Astrocyte (in vitro differentiated cells and primary cell): ENCODE measurements at regions not wholly inside any gene's neighbourhood (a gene's known extent, or its start where the extent isn't known, plus 50 kb on each side); places are given as distances from the start of the nearest gene placed in this dataset.

ENCODE experiments used
- DNase-seq: peaks from one replicate; pipeline ENCODE4 v3.0.0-alpha.2; 2010; ENCODE audit warnings: low read depth
- FAIRE-seq: peaks from 2 replicates; lab custom pipeline; 2011; peaks lifted over from hg19 to GRCh38; lab: Jason Lieb, UNC
- H2AFZ ChIP-seq: 2 replicates; pipeline ENCODE4 v1.6.0; 2012; ENCODE audit warnings: low read depth, low read length, inconsistent platforms
- H3K27ac ChIP-seq: 2 replicates; pipeline ENCODE4 v1.5.1; 2011; ENCODE audit warnings: low read depth, low read length, inconsistent platforms
- H3K27me3 ChIP-seq: 2 replicates; pipeline ENCODE4 v1.6.0; 2011; ENCODE audit warnings: low read length, inconsistent platforms; ENCODE audit not compliant: insufficient read depth
- H3K36me3 ChIP-seq: 2 replicates; pipeline ENCODE4 v1.5.1; 2011; ENCODE audit warnings: low read length, inconsistent platforms; ENCODE audit not compliant: insufficient read depth
- H3K4me1 ChIP-seq: 2 replicates; pipeline ENCODE4 v1.5.1; 2011; ENCODE audit warnings: low read length, inconsistent platforms; ENCODE audit not compliant: insufficient read depth
- H3K4me2 ChIP-seq: 2 replicates; pipeline ENCODE4 v1.6.0; 2012; ENCODE audit warnings: low read length, inconsistent platforms
- H3K4me3 ChIP-seq: 2 replicates; pipeline ENCODE4 v1.5.1; 2011; ENCODE audit warnings: low read depth, mild to moderate bottlenecking, low read length, inconsistent platforms; ENCODE audit not compliant: insufficient read depth
- H3K79me2 ChIP-seq: 2 replicates; pipeline ENCODE4 v1.6.0; 2012; ENCODE audit warnings: mild to moderate bottlenecking, low read length, inconsistent platforms; ENCODE audit not compliant: insufficient read depth
- H3K9ac ChIP-seq: 2 replicates; pipeline ENCODE4 v1.6.0; 2012; ENCODE audit warnings: mild to moderate bottlenecking, low read length, inconsistent platforms
- H3K9me3 ChIP-seq: 2 replicates; pipeline ENCODE4 v1.5.1; 2012; ENCODE audit warnings: low read depth, mild to moderate bottlenecking, low read length, inconsistent platforms; ENCODE audit not compliant: insufficient read depth
- H4K20me1 ChIP-seq: 2 replicates; pipeline ENCODE4 v1.6.0; 2012; ENCODE audit warnings: low read length, inconsistent platforms; ENCODE audit not compliant: insufficient read depth
- H3K27ac Mint-ChIP-seq: one replicate; pipeline ENCODE4 v1.8.0; 2021; ENCODE audit warnings: mild to moderate bottlenecking, mixed read lengths; ENCODE audit not compliant: unreplicated experiment
- H3K27me3 Mint-ChIP-seq: one replicate; pipeline ENCODE4 v1.8.0; 2021; ENCODE audit warnings: low read depth, mixed read lengths; ENCODE audit not compliant: unreplicated experiment
- H3K36me3 Mint-ChIP-seq: one replicate; pipeline ENCODE4 v1.8.0; 2021; ENCODE audit warnings: low read depth, mixed read lengths; ENCODE audit not compliant: unreplicated experiment
- H3K4me1 Mint-ChIP-seq: one replicate; pipeline ENCODE4 v1.8.0; 2021; ENCODE audit warnings: low read depth, mixed read lengths; ENCODE audit not compliant: unreplicated experiment
- H3K4me3 Mint-ChIP-seq: one replicate; pipeline ENCODE4 v1.8.0; 2021; ENCODE audit warnings: mild to moderate bottlenecking, moderate library complexity, mixed read lengths; ENCODE audit not compliant: unreplicated experiment
- H3K9me3 Mint-ChIP-seq: one replicate; pipeline ENCODE4 v1.8.0; 2021; ENCODE audit warnings: mild to moderate bottlenecking, mixed read lengths; ENCODE audit not compliant: unreplicated experiment
- CTCF ChIP-seq: IDR thresholded peaks from 2 replicates; pipeline ENCODE4 v1.5.1; 2011; ENCODE audit warnings: low read depth, mild to moderate bottlenecking, inconsistent platforms, low read length, moderate library complexity; ENCODE audit not compliant: insufficient read depth
- EZH2 ChIP-seq: IDR thresholded peaks from 2 replicates; pipeline ENCODE4 v1.6.1; 2012; ENCODE audit warnings: mild to moderate bottlenecking, low read length, inconsistent platforms; ENCODE audit not compliant: insufficient read depth

GRCh38 chr13:88729605-88730004 is 1058.4 kb downstream of the SLITRK5 start:
- Mint-ChIP-seq H3K36me3 (no peaks in the 10 kb centered on the region), H3K27me3 (no peaks in the 10 kb centered on the region), H3K9me3 (no peaks in the 10 kb centered on the region), H3K4me3 (no peak overlapping the region), H3K27ac (no peak overlapping the region), H3K4me1 (no peaks in the 10 kb centered on the region)
- Histone ChIP-seq H3K36me3 (no peaks in the 10 kb centered on the region), H3K79me2 (no peaks in the 10 kb centered on the region), H4K20me1 (no peaks in the 10 kb centered on the region), H3K27me3 (no peaks in the 10 kb centered on the region), H3K4me2 (no peak overlapping the region), H3K9me3 (peaks cover 3% of the 10 kb centered on the region), H3K9ac (no peak overlapping the region), H3K4me1 (no peaks in the 10 kb centered on the region), H3K4me3 (no peak overlapping the region), H2AFZ (no peak overlapping the region), H3K27ac (no peak overlapping the region)
- no peak for DNase-seq
- no peak for TF ChIP-seq CTCF
- no peak for TF ChIP-seq EZH2
- FAIRE-seq, result no peak

GRCh38 chr13:88736026-88736425 is 1064.9 kb downstream of the SLITRK5 start:
- DNase-seq, result no peak
- no peaks in the 10 kb centered on the region for H3K79me2 ChIP-seq
- H3K9me3 ChIP-seq, result no peaks in the 10 kb centered on the region
- no peaks in the 10 kb centered on the region for H3K4me1 Mint-ChIP-seq
- no peaks in the 10 kb centered on the region for H3K4me1 ChIP-seq
- H3K4me3 Mint-ChIP-seq, result no peak overlapping the region
- H3K27ac Mint-ChIP-seq, result no peak overlapping the region
- H3K9me3 Mint-ChIP-seq, result no peaks in the 10 kb centered on the region
- no peak for TF ChIP-seq CTCF
- TF ChIP-seq EZH2, result no peak
- H2AFZ ChIP-seq, result no peak overlapping the region
- no peaks in the 10 kb centered on the region for H4K20me1 ChIP-seq
- H3K9ac ChIP-seq, result no peak overlapping the region
- no peaks in the 10 kb centered on the region for H3K27me3 Mint-ChIP-seq
- no peaks in the 10 kb centered on the region for H3K27me3 ChIP-seq
- no peak overlapping the region for H3K27ac ChIP-seq
- no peak overlapping the region for H3K4me3 ChIP-seq
- no peaks in the 10 kb centered on the region for H3K36me3 ChIP-seq
- FAIRE-seq, result no peak
- H3K4me2 ChIP-seq, result no peak overlapping the region
- H3K36me3 Mint-ChIP-seq, result no peaks in the 10 kb centered on the region

- no peak overlapping the region for H3K27ac ChIP-seq
- Mint-ChIP-seq H3K4me3 (no peak overlapping the region), H3K9me3 (no peaks in the 10 kb centered on the region), H3K27me3 (no peaks in the 10 kb centered on the region), H3K4me1 (no peaks in the 10 kb centered on the region), H3K36me3 (no peaks in the 10 kb centered on the region), H3K27ac (no peak overlapping the region)
- TF ChIP-seq EZH2 (no peak), CTCF (no peak)
- H2AFZ ChIP-seq, result no peak overlapping the region
- H3K79me2 ChIP-seq, result no peaks in the 10 kb centered on the region
- no peaks in the 10 kb centered on the region for H3K9me3 ChIP-seq
- no peak overlapping the region for H3K4me2 ChIP-seq
- H3K4me3 ChIP-seq, result no peak overlapping the region
- no peaks in the 10 kb centered on the region for H3K4me1 ChIP-seq
- H3K9ac ChIP-seq, result no peak overlapping the region
- no peaks in the 10 kb centered on the region for H3K27me3 ChIP-seq
- no peaks in the 10 kb centered on the region for H3K36me3 ChIP-seq
- FAIRE-seq, result no peak
- no peaks in the 10 kb centered on the region for H4K20me1 ChIP-seq
- no peak for DNase-seq
Measured at GRCh38 chr13:88739195-88739594, 1068.0 kb downstream of the SLITRK5 start.
